Hematopoietic multipotent progenitor cell treated with erythropoietin and hydrocortisone succinate and interleukin-3 and kit ligand, for 6 days (in vitro differentiated cells): ENCODE measurements at regions not wholly inside any gene's neighbourhood (a gene's known extent, or its start where the extent isn't known, plus 50 kb on each side); places are given as distances from the start of the nearest gene placed in this dataset.
"Not testable (repeated sequence)": the region's sequence is repeated elsewhere in the genome, so short reads cannot be mapped to it uniquely, and the experiment has no call there.

Experiments
- DNase-seq: peaks from one replicate; pipeline ENCODE4 v3.0.0-alpha.2; 2015

- DNase-seq, result no peak
Measured at GRCh38 chr5:125050926-125051325, 304.5 kb upstream of the ZNF608 start.

GRCh38 chr5:125052584-125052983 lies 306.1 kb upstream of the ZNF608 start:
- DNase-seq, result no peak

GRCh38 chr5:125053179-125053578 lies 306.7 kb upstream of the ZNF608 start:
- DNase-seq, result no peak

- no peak for DNase-seq
Measured at GRCh38 chr5:125054146-125054545, 307.7 kb upstream of the ZNF608 start.

GRCh38 chr5:125056671-125057485 lies 310.4 kb upstream of the ZNF608 start:
- DNase-seq, result no peak

GRCh38 chr5:125057912-125058826 lies 311.7 kb upstream of the ZNF608 start:
- no peak for DNase-seq

GRCh38 chr5:125059255-125060002 lies 313.0 kb upstream of the ZNF608 start:
- DNase-seq, result no peak

- no peak for DNase-seq
Measured at GRCh38 chr5:125061726-125062125, 315.3 kb upstream of the ZNF608 start.

- DNase-seq, result no peak
Measured at GRCh38 chr5:125064621-125065438, 318.4 kb upstream of the ZNF608 start.

- no peak for DNase-seq
Measured at GRCh38 chr5:125065741-125066140, 319.3 kb upstream of the ZNF608 start.

GRCh38 chr5:125070961-125071360 lies 324.5 kb upstream of the ZNF608 start:
- no peak for DNase-seq

GRCh38 chr5:125073090-125073489 lies 326.7 kb upstream of the ZNF608 start:
- no peak for DNase-seq

GRCh38 chr5:125075567-125075966 lies 329.1 kb upstream of the ZNF608 start:
- no peak for DNase-seq

- not testable (repeated sequence) for DNase-seq
Measured at GRCh38 chr5:125079028-125079427, 332.6 kb upstream of the ZNF608 start.

GRCh38 chr5:125081101-125081500 lies 334.7 kb upstream of the ZNF608 start:
- no peak for DNase-seq

GRCh38 chr5:125083981-125084380 lies 337.5 kb upstream of the ZNF608 start:
- no peak for DNase-seq

GRCh38 chr5:125085797-125086505 lies 339.5 kb upstream of the ZNF608 start:
- DNase-seq, result no peak

GRCh38 chr5:125088522-125089105 lies 342.2 kb upstream of the ZNF608 start:
- DNase-seq, result no peak

- DNase-seq, result not testable (repeated sequence)
Measured at GRCh38 chr5:125092138-125092537, 345.7 kb upstream of the ZNF608 start.

- DNase-seq, result no peak
Measured at GRCh38 chr5:125093776-125094175, 347.3 kb upstream of the ZNF608 start.

- DNase-seq, result no peak
Measured at GRCh38 chr5:125100342-125100741, 353.9 kb upstream of the ZNF608 start.
